Amniotic stem cell (primary cell): ENCODE measurements at regions not wholly inside any gene's neighbourhood (a gene's known extent, or its start where the extent isn't known, plus 50 kb on each side); places are given as distances from the start of the nearest gene placed in this dataset.
A peak's percentile ranks its signal among the peaks of the same experiment; 100 is the strongest.

Experiments used
- DNase-seq: peaks from one replicate; lab custom pipeline; 2025; lab: John Stamatoyannopoulos, UW

GRCh38 chr2:126774761-126775160 is 118.8 kb downstream of the GYPC start:
- no peak for DNase-seq

DNA sequence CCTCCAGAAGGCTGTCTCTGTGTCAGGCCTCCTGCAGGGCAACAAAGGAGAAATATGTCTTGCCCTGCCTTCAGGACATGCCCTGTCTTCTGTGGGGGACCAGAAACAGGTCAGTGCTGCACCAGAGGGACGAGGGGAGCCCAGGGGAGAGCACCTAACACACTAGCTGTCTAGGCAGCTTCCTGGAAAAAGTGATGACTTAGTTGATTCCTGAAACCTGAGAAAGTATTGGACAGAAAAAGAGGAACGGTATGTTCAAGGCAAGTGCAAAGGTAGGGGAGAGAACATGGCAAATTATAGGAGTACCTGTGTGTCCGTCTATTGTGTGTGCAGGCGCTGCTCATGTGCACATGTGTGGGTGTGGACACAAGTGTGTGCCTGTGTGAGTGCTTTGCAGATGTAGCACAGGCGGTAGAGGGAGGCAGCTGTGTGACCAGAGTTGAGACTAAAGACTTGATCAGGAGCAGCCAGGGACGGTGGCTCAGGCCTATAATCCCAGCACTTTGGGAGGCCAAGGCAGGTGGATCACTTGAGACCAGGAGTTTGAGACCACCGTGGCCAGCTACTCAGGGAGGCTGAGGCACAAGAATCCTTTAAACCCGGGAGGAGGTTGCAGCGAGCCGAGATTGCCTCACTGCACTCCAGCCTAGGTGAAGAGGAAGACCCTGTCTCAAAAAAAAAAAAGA is 119.5 kb downstream of the GYPC start:
- no peak for DNase-seq

DNA sequence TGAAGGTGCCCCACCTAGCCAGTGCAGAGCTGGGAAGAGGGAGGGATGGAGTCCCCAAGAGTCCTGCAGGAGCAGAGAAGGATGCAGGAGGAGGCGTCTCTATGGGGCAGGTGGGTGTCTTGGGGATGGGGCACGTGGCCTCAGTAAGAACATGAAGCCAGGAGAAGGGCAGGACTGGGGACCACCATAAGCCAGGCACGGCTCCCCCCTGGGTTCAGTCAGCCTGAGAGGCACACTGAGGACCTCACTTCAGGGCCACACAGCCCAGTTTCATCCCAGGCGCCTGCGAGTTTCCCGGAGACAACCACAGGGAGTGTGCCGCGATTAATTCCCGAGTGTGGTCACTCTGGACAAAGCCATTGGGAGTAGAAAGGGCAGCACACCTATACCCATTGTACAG is 120.3 kb downstream of the GYPC start:
- no peak for DNase-seq

DNA sequence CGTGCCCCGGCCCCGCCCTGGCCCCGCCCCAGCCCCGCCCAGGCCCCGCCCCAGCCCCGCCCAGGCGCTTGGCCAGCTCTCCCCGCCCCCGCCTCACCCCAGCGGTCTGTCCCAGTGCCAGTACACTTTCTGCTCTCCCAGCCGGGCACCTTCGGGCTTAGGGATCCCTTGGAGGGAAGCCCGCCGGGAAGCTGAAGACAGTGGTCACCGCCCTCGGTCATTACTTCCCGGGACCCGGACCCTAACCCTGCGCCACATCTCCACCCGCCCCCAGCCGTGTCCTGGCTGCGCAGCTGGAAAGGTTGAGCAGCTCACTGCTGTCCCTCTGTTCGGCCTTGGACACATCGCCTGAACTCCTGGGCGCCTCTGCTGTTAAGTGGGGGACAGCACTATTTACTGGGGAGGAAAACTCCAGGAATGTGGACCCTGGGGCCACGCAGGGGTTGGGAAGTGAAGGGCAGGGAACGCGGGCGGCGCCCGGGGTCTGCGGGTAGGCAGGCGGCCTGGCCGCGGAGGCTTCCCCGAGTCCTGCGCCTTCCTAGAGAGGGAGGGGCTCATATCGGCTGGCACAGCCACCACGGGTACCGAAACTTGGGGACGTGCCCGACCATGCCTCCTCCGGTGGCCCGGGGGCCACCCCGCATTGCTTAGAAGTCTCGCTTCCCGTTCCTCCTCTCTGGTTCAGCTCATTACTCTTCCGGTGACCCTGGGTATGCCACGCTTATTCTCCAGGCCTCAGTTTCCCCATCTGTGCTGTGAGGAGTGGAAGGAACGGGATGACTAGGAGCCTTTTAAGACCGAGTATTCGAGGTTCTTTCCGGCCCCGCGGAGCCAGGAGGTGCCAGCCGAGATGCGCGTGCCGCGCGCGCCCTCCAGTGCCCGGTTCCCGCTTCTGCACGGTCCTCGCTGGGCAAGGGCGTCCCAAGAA is 121.0 kb downstream of the GYPC start:
- DNase-seq = peak; percentile 19

DNA sequence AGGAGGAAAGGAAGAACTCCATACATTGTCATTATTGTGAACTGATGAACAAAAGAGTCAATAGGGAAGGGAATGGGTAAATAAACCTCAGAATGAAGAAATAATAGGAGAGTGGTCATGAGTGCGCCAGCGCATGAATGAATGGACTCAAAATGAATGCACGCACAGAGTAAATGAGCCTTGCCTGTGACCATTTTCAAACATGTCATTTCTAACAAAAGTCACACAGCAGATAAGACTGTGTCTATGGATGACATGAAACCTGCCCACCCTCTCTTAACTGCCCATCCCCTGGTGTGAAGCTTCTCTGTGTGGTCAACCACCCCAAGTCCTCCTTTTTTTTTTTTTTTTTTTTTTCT is 121.1 kb upstream of the TEX51 start:
- DNase-seq = no peak

GRCh38 chr2:126778561-126779501 is 119.9 kb upstream of the TEX51 start:
- DNase-seq = no peak

DNA sequence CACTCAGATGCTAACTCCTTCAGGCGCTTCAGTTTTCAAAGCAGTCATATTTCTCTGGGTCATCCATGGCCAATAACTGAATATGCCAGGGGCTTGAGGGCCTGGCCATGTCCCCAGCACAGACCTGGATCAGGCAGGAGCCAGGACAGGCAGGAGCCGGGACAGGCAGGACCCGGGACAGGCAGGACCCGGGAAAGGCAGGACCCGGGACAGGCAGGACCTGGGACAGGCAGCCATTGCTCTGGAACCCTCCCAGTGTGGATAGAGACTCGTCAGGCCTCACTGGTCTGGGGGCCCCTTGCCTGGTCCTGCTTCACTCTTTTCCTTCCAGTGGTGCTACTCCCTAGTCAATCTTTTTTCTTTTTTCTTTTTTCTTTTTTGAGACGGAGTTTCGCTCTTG is 117.5 kb upstream of the TEX51 start:
- no peak for DNase-seq

DNA sequence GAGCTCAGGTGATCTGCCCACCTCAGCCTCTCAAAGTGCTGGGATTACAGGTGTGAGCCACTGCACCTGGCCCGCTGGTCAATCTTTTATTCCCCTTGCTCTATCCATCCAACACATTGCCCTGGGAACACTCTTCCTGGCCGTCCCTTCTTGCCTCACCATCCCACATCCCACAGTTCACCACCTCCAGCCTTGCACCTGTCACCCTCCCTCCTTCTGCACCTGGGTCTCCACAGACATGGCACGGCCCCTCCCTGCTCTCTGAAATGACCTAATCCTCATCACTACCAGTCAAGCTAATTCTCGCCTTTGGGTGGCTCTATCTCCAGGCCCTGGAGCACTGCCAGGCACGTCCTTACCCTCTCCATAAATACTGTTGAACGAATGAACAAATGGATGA is 116.9 kb upstream of the TEX51 start:
- DNase-seq = no peak

DNA sequence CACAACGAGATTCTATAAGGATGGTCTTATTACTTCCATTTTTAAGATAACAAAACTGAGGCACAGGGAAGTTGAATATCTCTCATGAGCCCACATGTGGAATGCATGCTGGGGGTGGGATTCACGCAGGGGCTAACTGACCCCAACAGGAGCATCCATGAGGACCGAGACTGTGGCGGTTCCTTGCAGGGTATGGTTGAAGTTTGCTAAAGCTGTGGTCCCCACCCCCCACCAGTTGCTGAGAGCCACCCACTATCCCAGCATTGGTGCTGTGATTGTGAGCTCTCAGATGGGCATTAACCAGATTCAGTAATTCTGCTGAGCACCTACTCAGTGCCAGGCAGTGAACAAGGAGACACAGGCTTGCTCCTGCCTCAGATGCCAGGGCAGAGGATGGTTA is 116.0 kb upstream of the TEX51 start:
- DNase-seq = no peak

- no peak for DNase-seq
Observed at GRCh38 chr2:126783341-126783740, 115.3 kb upstream of the TEX51 start.

- DNase-seq = no peak
Observed at GRCh38 chr2:126784045-126784444, 114.6 kb upstream of the TEX51 start.

GRCh38 chr2:126784621-126785020 is 114.1 kb upstream of the TEX51 start:
- DNase-seq = no peak

DNA sequence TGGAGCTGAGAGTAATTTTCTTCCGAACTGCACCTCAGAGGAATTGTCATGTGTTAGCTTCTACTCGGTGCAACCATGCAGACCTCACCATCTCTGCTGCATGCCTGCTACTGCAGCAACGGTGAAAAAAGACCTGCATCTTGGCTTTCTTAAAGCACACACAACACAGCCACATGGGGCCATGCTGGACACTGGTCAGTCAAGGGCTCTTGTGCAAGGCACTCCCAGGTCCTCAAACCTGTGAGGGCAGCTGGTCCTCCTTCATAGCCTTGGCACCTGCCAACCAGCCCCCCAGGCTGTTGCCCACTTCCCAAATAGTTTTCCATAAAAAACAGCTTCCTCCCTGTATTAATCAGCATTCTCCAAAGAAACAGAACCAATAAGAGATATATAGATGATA is 113.5 kb upstream of the TEX51 start:
- DNase-seq = no peak

- no peak for DNase-seq
Observed at GRCh38 chr2:126785862-126786261, 112.8 kb upstream of the TEX51 start.

DNA sequence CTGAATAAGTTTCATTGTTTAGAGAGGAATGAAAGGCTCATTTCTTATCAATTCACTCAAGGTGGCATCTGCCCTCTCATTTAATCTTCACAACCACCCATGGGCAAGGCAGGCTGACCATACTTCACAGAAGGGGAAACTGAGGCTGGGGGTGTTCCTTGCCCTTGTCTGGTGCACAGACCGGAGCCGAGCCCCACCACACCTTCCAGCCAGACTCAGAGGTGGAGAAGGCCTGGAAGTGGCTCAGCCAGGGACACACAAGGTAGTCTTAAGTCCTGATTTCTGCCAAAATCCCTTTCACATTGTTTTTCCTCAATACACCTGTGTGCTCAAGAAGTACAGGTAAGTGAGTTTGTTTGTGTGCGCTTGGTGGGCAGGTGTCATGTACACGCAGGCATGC is 111.9 kb upstream of the TEX51 start:
- DNase-seq = no peak

- DNase-seq = no peak
Observed at GRCh38 chr2:126787289-126787688, 111.4 kb upstream of the TEX51 start.

DNA sequence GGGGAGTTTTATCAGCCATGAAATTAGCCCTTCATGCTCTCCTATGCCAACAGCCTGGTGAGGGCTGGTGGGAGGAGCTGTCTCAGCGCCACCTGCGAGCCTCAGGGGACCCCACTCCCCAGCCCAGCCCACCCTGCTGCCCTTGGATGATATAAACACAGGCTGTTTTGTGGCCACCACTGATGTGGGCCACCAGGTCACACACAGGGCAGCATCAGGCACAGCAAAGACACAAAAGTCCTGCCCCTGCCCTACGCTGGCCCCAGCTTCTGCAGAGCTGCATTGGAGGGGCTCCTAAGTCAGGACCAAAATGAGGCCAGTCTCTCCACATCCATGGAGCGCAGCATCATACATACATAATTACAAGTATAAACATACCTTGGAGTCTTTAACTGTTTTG is 110.6 kb upstream of the TEX51 start:
- DNase-seq = no peak

DNA sequence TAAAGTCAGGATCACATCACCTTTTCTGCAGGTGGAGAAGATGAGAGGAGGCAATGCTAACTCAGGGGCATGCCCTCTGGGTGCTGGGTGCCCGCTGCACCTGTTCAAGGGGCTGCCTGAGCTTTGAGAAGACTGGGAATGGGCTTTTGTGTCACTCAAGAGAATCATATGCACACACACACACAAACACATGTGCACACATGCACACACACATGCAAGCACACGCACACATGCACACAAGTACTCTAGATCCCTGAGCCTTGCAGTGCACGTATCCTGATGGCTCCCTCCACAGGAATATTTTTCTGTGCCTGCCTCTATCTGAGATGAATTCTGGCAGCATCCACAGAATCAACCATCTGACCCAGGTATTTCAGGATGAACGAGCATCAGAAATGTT is 110.0 kb upstream of the TEX51 start:
- DNase-seq = no peak

DNA sequence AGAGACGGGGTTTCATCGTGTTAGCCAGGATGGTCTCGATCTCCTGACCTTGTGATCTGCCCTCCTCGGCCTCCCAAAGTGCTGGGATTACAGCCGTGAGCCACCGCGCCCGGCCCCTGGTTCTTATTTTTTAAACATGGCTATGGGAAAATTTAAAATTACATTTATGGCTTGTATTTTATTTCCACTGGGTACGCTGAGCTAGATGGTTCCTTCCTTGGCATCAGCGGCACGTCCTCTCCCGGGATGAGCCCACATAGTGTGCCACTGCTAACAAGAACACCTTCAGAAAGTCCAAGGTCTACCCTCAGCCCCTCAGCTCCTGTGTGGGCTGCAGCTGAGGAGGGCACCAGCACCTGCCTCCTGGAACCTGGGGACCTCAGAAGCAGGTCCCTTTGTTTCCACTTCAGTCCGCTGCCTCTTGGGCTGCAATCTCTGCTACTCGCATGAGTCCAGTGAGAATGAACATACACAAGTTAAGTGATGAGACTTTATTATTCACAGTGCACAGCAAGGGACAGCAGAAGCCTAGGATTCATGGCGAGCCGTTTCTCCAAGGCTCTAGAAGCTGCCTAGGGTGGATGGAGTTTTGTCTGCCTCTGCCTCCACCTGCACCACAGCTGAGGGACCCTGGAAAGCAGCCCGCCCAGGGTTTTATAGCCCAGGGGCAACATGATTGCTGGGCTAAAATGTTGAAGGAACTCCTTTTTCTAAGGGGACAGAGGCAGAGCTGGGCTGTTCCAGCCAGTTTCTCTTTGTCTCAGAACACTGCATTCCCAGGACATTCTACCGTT is 107.5 kb upstream of the TEX51 start:
- no peak for DNase-seq

DNA sequence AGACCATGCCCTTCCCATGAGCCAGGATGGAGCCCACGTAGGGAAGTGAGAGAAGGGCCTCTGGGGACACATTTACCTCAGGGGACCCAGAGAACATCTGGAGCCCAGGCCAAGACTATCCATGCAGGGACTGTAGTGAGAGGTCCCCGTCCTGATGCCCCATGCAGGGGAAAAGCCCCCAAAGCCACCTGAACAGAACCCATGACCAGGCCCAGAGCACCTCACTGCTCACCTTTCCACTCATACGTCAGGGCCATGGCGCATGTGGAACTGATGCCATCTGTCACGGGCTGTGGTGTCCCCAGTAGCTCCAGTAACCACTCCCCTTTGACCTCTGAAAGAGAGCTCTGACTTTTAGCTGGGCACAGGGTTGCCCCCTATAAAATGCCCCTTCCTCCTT is 106.5 kb upstream of the TEX51 start:
- DNase-seq = no peak

GRCh38 chr2:126792993-126793392 is 105.7 kb upstream of the TEX51 start:
- DNase-seq = no peak
